ENCODE measurements at regions not wholly inside any gene's neighbourhood (a gene's known extent, or its start where the extent isn't known, plus 50 kb on each side); places are given as distances from the start of the nearest gene placed in this dataset.

DNA sequence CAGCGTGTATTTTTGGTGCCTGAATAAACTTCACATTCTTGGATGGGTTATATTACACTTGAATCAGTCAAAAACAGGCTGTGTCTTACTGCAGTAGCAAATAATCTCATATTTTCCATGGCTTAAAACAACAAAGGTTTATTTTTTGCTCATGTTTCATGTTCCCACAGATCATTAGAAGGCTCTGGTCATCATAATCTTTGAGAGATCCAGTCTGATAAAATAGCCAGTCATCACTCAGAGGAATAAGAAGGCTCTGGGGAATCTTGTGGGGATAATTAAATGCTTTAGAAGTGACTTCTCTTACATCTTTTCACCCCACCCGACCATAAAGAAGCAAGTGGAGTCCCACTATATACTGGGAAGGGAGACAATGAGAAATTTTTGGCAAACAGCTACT lies 417.7 kb downstream of the PSAT1 start:
- TF ChIP-seq, protein P1, sequence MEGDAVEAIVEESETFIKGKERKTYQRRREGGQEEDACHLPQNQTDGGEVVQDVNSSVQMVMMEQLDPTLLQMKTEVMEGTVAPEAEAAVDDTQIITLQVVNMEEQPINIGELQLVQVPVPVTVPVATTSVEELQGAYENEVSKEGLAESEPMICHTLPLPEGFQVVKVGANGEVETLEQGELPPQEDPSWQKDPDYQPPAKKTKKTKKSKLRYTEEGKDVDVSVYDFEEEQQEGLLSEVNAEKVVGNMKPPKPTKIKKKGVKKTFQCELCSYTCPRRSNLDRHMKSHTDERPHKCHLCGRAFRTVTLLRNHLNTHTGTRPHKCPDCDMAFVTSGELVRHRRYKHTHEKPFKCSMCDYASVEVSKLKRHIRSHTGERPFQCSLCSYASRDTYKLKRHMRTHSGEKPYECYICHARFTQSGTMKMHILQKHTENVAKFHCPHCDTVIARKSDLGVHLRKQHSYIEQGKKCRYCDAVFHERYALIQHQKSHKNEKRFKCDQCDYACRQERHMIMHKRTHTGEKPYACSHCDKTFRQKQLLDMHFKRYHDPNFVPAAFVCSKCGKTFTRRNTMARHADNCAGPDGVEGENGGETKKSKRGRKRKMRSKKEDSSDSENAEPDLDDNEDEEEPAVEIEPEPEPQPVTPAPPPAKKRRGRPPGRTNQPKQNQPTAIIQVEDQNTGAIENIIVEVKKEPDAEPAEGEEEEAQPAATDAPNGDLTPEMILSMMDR (IDR thresholded peaks at IDR 0.05): no peak
- TF ChIP-seq EZH2phosphoT487 (IDR thresholded peaks at IDR 0.05) (no peak), EZH2 (IDR thresholded peaks at IDR 0.05) (no peak)
